ENCODE measurements at regions not wholly inside any gene's neighbourhood (a gene's known extent, or its start where the extent isn't known, plus 50 kb on each side); places are given as distances from the start of the nearest gene placed in this dataset.
"Not testable (repeated sequence)": the region's sequence is repeated elsewhere in the genome, so short reads cannot be mapped to it uniquely, and the experiment has no call there.

GRCh38 chr16:86737083-86737482 is 158.7 kb downstream of the FOXL1 start:
- FAIRE-seq, result no peak
- TF ChIP-seq CTCF (IDR thresholded peaks at IDR 0.05; ENCODE audit: insufficient read depth, missing control alignments), result no peak
- DNase-seq (ENCODE audit: insufficient read length, low spot score), result no peak

- DNase-seq (ENCODE audit: insufficient read length, low spot score); FAIRE-seq: not testable (repeated sequence)
Measured at GRCh38 chr16:86738322-86738721, 160.0 kb downstream of the FOXL1 start.

GRCh38 chr16:86739178-86739577 is 160.8 kb downstream of the FOXL1 start:
- DNase-seq (ENCODE audit: insufficient read length, low spot score), result no peak
- FAIRE-seq, result no peak
- no peak for TF ChIP-seq CTCF (IDR thresholded peaks at IDR 0.05; ENCODE audit: insufficient read depth, missing control alignments)

GRCh38 chr16:86739808-86740207 is 161.5 kb downstream of the FOXL1 start:
- DNase-seq (ENCODE audit: insufficient read length, low spot score) (no peak), FAIRE-seq (no peak)
- no peak for TF ChIP-seq CTCF (IDR thresholded peaks at IDR 0.05; ENCODE audit: insufficient read depth, missing control alignments)

- TF ChIP-seq CTCF (IDR thresholded peaks at IDR 0.05; ENCODE audit: insufficient read depth, missing control alignments), result no peak
- FAIRE-seq, result no peak
- DNase-seq (ENCODE audit: insufficient read length, low spot score), result no peak
Measured at GRCh38 chr16:86740298-86740697, 161.9 kb downstream of the FOXL1 start.

- TF ChIP-seq CTCF (IDR thresholded peaks at IDR 0.05; ENCODE audit: insufficient read depth, missing control alignments), result no peak
- no peak for DNase-seq (ENCODE audit: insufficient read length, low spot score)
- no peak for FAIRE-seq
Measured at GRCh38 chr16:86740906-86741799, 162.8 kb downstream of the FOXL1 start.

- DNase-seq (ENCODE audit: insufficient read length, low spot score) (no peak), FAIRE-seq (no peak)
- TF ChIP-seq CTCF (IDR thresholded peaks at IDR 0.05; ENCODE audit: insufficient read depth, missing control alignments), result no peak
Measured at GRCh38 chr16:86747761-86748160, 169.4 kb downstream of the FOXL1 start.

Data from D721Med (cell line).